GM10248 (cell line): ENCODE measurements at regions not wholly inside any gene's neighbourhood (a gene's known extent, or its start where the extent isn't known, plus 50 kb on each side); places are given as distances from the start of the nearest gene placed in this dataset.

Experiments
- CTCF ChIA-PET: fragments of 300-600 bp; sonication (Branson Sonifier 250); formaldehyde crosslinking; extraction: SDS; loops from one replicate; lab custom pipeline; 2021; ENCODE audit warnings: antibody characterized with exemption; lab: Yijun Ruan, JAX
- POLR2A ChIA-PET: fragments of 350-650 bp; sonication (Branson Sonifier 250); formaldehyde crosslinking; extraction: SDS; loops from one replicate; lab custom pipeline; 2020; ENCODE audit warnings: antibody characterized with exemption; lab: Yijun Ruan, JAX
- DNase-seq: peaks from one replicate; pipeline ENCODE4 v3.0.0; 2012; ENCODE audit errors: extremely low spot score
- CTCF ChIP-seq: IDR thresholded peaks from 2 replicates; pipeline ENCODE4 v1.5.1; 2012; ENCODE audit warnings: mild to moderate bottlenecking, low read depth; ENCODE audit errors: extremely low read depth, missing control alignments, control extremely low read depth

GRCh38 chr3:89644716-89645115 lies 537.3 kb downstream of the EPHA3 start:
- no peak for DNase-seq

GRCh38 chr3:89649431-89649830 lies 542.0 kb downstream of the EPHA3 start:
- no peak for DNase-seq
- no peak for TF ChIP-seq CTCF
- ChIA-PET POLR2A (no interaction called here), CTCF (interaction anchor here (1.3 kb wide), 1 partner anchor 9 kb away, joined by 4 read pairs; no protein-coding TSS in a partner anchor)

More at GRCh38 chr3:89644716-89645115, 537.3 kb downstream of the EPHA3 start:
- POLR2A ChIA-PET, result no interaction called here
- no peak for TF ChIP-seq CTCF
- CTCF ChIA-PET, result interaction anchor here (1.5 kb wide), 1 partner anchor 13 kb away, joined by 4 read pairs; no protein-coding TSS in a partner anchor

GRCh38 chr3:89654031-89654430 lies 546.6 kb downstream of the EPHA3 start:
- CTCF ChIA-PET, result no interaction called here
- no peak for DNase-seq
- POLR2A ChIA-PET, result no interaction called here
- no peak for TF ChIP-seq CTCF

- no peak for TF ChIP-seq CTCF
These were observed 549.0 kb downstream of the EPHA3 start for GRCh38 chr3:89656388-89656787.

GRCh38 chr3:89679686-89680085 lies 572.3 kb downstream of the EPHA3 start:
- CTCF ChIA-PET, result no interaction called here

More at GRCh38 chr3:89656388-89656787, 549.0 kb downstream of the EPHA3 start:
- DNase-seq, result no peak
- ChIA-PET POLR2A (no interaction called here), CTCF (interaction anchor here (1.0 to 1.8 kb wide), 2 partner anchors 10 to 12 kb away, joined by 3 to 4 read pairs; no protein-coding TSS in a partner anchor)

GRCh38 chr3:89682556-89682955 lies 575.1 kb downstream of the EPHA3 start:
- ChIA-PET POLR2A (no interaction called here), CTCF (interaction anchor here (0.9 kb wide), 1 partner anchor 8 kb away, joined by 4 read pairs; no protein-coding TSS in a partner anchor)
- TF ChIP-seq CTCF, result no peak
- DNase-seq, result no peak

More at GRCh38 chr3:89679686-89680085, 572.3 kb downstream of the EPHA3 start:
- POLR2A ChIA-PET, result no interaction called here
- DNase-seq, result no peak
- TF ChIP-seq CTCF, result no peak

GRCh38 chr3:89685731-89686130 lies 578.3 kb downstream of the EPHA3 start:
- DNase-seq, result no peak
- POLR2A ChIA-PET, result no interaction called here
- CTCF ChIA-PET, result no interaction called here
- TF ChIP-seq CTCF, result no peak
